ENCODE measurements at regions not wholly inside any gene's neighbourhood (a gene's known extent, or its start where the extent isn't known, plus 50 kb on each side); places are given as distances from the start of the nearest gene placed in this dataset.

GRCh38 chr10:28949005-28950004, 272.0 kb downstream of the BAMBI start:
- no peak for TF ChIP-seq CTCF (tag by site-specific recombination; IDR thresholded peaks at IDR 0.05)
- TF ChIP-seq ZNF473 (tag by site-specific recombination; IDR thresholded peaks at IDR 0.05), result no peak
- TF ChIP-seq SP2 (tag by site-specific recombination; IDR thresholded peaks at IDR 0.05), result no peak
- TF ChIP-seq ZBTB26 (tag by site-specific recombination; optimal IDR thresholded peaks at IDR 0.05), result no peak
- TF ChIP-seq ZBTB1 (tag by site-specific recombination; IDR thresholded peaks at IDR 0.05), result no peak
- TF ChIP-seq ZBTB17 (tag by site-specific recombination; IDR thresholded peaks at IDR 0.05), result no peak
- no peak for TF ChIP-seq ZNF324 (tag by site-specific recombination; IDR thresholded peaks at IDR 0.05)
- no peak for TF ChIP-seq ZBTB49 (tag by site-specific recombination; IDR thresholded peaks at IDR 0.05; ENCODE audit: low read depth)
- TF ChIP-seq ZSCAN23 (tag by site-specific recombination; IDR thresholded peaks at IDR 0.05), result no peak
- no peak for TF ChIP-seq ZNF350 (tag by site-specific recombination; IDR thresholded peaks at IDR 0.05)
